ENCODE measurements at regions not wholly inside any gene's neighbourhood (a gene's known extent, or its start where the extent isn't known, plus 50 kb on each side); places are given as distances from the start of the nearest gene placed in this dataset.
"Not testable (repeated sequence)": the region's sequence is repeated elsewhere in the genome, so short reads cannot be mapped to it uniquely, and the experiment has no call there.

GRCh38 chr10:130689743-130690626 lies 553.8 kb downstream of the GLRX3 start:
- DNase-seq = no peak

- no peak for DNase-seq
These were observed 555.6 kb downstream of the GLRX3 start for GRCh38 chr10:130691776-130692175.

GRCh38 chr10:130696870-130697269 lies 560.7 kb downstream of the GLRX3 start:
- no peak for DNase-seq

GRCh38 chr10:130707389-130707979 lies 571.3 kb downstream of the GLRX3 start:
- DNase-seq = no peak

- DNase-seq = no peak
These were observed 572.4 kb downstream of the GLRX3 start for GRCh38 chr10:130708465-130709070.

GRCh38 chr10:130709415-130709814 lies 573.2 kb downstream of the GLRX3 start:
- DNase-seq = no peak

- DNase-seq = no peak
These were observed 574.9 kb downstream of the GLRX3 start for GRCh38 chr10:130711072-130711471.

GRCh38 chr10:130713135-130713534 lies 576.9 kb downstream of the GLRX3 start:
- DNase-seq = no peak

GRCh38 chr10:130713731-130714130 lies 577.5 kb downstream of the GLRX3 start:
- no peak for DNase-seq

- DNase-seq = no peak
These were observed 578.7 kb downstream of the GLRX3 start for GRCh38 chr10:130714742-130715467.

- DNase-seq = no peak
These were observed 579.8 kb downstream of the GLRX3 start for GRCh38 chr10:130715686-130716670.

GRCh38 chr10:130717083-130717482 lies 580.9 kb downstream of the GLRX3 start:
- no peak for DNase-seq

GRCh38 chr10:130718744-130719447 lies 582.7 kb downstream of the GLRX3 start:
- not testable (repeated sequence) for DNase-seq

GRCh38 chr10:130719448-130719752 lies 583.2 kb downstream of the GLRX3 start:
- DNase-seq = no peak

GRCh38 chr10:130720235-130720634 lies 584.0 kb downstream of the GLRX3 start:
- DNase-seq = no peak

GRCh38 chr10:130721971-130722370 lies 585.8 kb downstream of the GLRX3 start:
- no peak for DNase-seq

- no peak for DNase-seq
These were observed 587.5 kb downstream of the GLRX3 start for GRCh38 chr10:130723704-130724103.

- no peak for DNase-seq
These were observed 586.0 kb downstream of the TCERG1L start for GRCh38 chr10:130725474-130725970.

GRCh38 chr10:130726996-130727725 lies 584.4 kb downstream of the TCERG1L start:
- no peak for DNase-seq

GRCh38 chr10:130727766-130728490 lies 583.6 kb downstream of the TCERG1L start:
- no peak for DNase-seq

Data from COR-L47 (cell line).